ENCODE measurements at regions not wholly inside any gene's neighbourhood (a gene's known extent, or its start where the extent isn't known, plus 50 kb on each side); places are given as distances from the start of the nearest gene placed in this dataset.

- DNase-seq (ENCODE audit: low read depth) = no peak
- no peak for TF ChIP-seq CTCF (IDR thresholded peaks at IDR 0.05; ENCODE audit: insufficient read depth, low read depth, low read length, missing control alignments)
- H3K4me3 ChIP-seq (ENCODE audit: low read depth, low read length) = no peak overlapping the region
These were observed 1327.7 kb upstream of the SEL1L start for GRCh38 chr14:82861313-82861712.

- TF ChIP-seq CTCF (IDR thresholded peaks at IDR 0.05; ENCODE audit: insufficient read depth, low read depth, low read length, missing control alignments) = peak; percentile 4
- peak; percentile 1 for DNase-seq (ENCODE audit: low read depth)
- no peak overlapping the region for H3K4me3 ChIP-seq (ENCODE audit: low read depth, low read length)
These were observed 1338.8 kb upstream of the SEL1L start for GRCh38 chr14:82872494-82872893.

GRCh38 chr14:82878951-82879350 lies 1345.3 kb upstream of the SEL1L start:
- H3K4me3 ChIP-seq (ENCODE audit: low read depth, low read length) = no peak overlapping the region
- DNase-seq (ENCODE audit: low read depth) = no peak
- no peak for TF ChIP-seq CTCF (IDR thresholded peaks at IDR 0.05; ENCODE audit: insufficient read depth, low read depth, low read length, missing control alignments)

GRCh38 chr14:82879949-82880535 lies 1346.4 kb upstream of the SEL1L start:
- TF ChIP-seq CTCF (IDR thresholded peaks at IDR 0.05; ENCODE audit: insufficient read depth, low read depth, low read length, missing control alignments) = no peak
- no peak overlapping the region for H3K4me3 ChIP-seq (ENCODE audit: low read depth, low read length)
- DNase-seq (ENCODE audit: low read depth) = no peak

- no peak overlapping the region for H3K4me3 ChIP-seq (ENCODE audit: low read depth, low read length)
- TF ChIP-seq CTCF (IDR thresholded peaks at IDR 0.05; ENCODE audit: insufficient read depth, low read depth, low read length, missing control alignments) = no peak
- DNase-seq (ENCODE audit: low read depth) = no peak
These were observed 1353.0 kb upstream of the SEL1L start for GRCh38 chr14:82886670-82887069.

GRCh38 chr14:82889701-82890100 lies 1356.0 kb upstream of the SEL1L start:
- TF ChIP-seq CTCF (IDR thresholded peaks at IDR 0.05; ENCODE audit: insufficient read depth, low read depth, low read length, missing control alignments) = no peak
- no peak overlapping the region for H3K4me3 ChIP-seq (ENCODE audit: low read depth, low read length)
- no peak for DNase-seq (ENCODE audit: low read depth)

- TF ChIP-seq CTCF (IDR thresholded peaks at IDR 0.05; ENCODE audit: insufficient read depth, low read depth, low read length, missing control alignments) = no peak
- DNase-seq (ENCODE audit: low read depth) = no peak
- H3K4me3 ChIP-seq (ENCODE audit: low read depth, low read length) = no peak overlapping the region
These were observed 1362.8 kb upstream of the SEL1L start for GRCh38 chr14:82896476-82896875.

All from GM12865 (cell line).